Endothelial cell of umbilical vein (primary cell): ENCODE measurements at regions not wholly inside any gene's neighbourhood (a gene's known extent, or its start where the extent isn't known, plus 50 kb on each side); places are given as distances from the start of the nearest gene placed in this dataset.

Experiments
- BruUV-seq: library from RNA; stranded (reverse); fragments of 400-500 nt; replicated peaks from 2 replicates; lab custom pipeline; 2021; lab: Mats Ljungman, UMichigan
- CTCF ChIA-PET: fragments of 300-600, 350-600 bp; sonication (Branson Sonifier 250); formaldehyde crosslinking; loops from one replicate; lab custom pipeline; 2021; ENCODE audit warnings: antibody characterized with exemption, inconsistent platforms; lab: Charles Lee
- POLR2A ChIA-PET: fragments of 300-600, 350-600 bp; sonication (Branson Sonifier 250); formaldehyde crosslinking; loops from one replicate; lab custom pipeline; 2021; ENCODE audit warnings: antibody characterized with exemption, inconsistent platforms; lab: Charles Lee
- DNase-seq: peaks from one replicate; pipeline ENCODE4 v3.0.0-alpha.2; 2011; ENCODE audit warnings: low read depth, low spot score
- FAIRE-seq: peaks from 2 replicates; lab custom pipeline; 2011; peaks lifted over from hg19 to GRCh38; lab: Jason Lieb, UNC
- H2AFZ ChIP-seq: 2 replicates; pipeline ENCODE4 v1.6.0; 2012; ENCODE audit warnings: low read depth, low read length, control low read depth, inconsistent platforms
- H3K27ac ChIP-seq: 2 replicates; pipeline ENCODE4 v1.5.1; 2011; ENCODE audit warnings: low read depth, mild to moderate bottlenecking, control low read depth, low read length, moderate library complexity; ENCODE audit not compliant: insufficient read depth
- H3K27me3 ChIP-seq, 2 experiments: 2 replicates each; pipeline versions ENCODE4 v1.6.0 to v1.6.1; 2011; ENCODE audit warnings: low read length in 2 of 2, mixed read lengths in 1 of 2; ENCODE audit not compliant: control insufficient read depth in 2 of 2, insufficient read depth in 2 of 2
- H3K36me3 ChIP-seq, 2 experiments: 2 replicates in 1 of 2; 3 replicates in 1 of 2; pipeline ENCODE4 v1.5.1; 2011; ENCODE audit warnings: low read length in 2 of 2, mild to moderate bottlenecking in 1 of 2, moderate library complexity in 1 of 2; ENCODE audit not compliant: control insufficient read depth in 2 of 2, insufficient read depth in 2 of 2; ENCODE audit errors: extremely low read depth in 1 of 2
- H3K4me1 ChIP-seq: 3 replicates; pipeline ENCODE4 v1.5.1; 2011; ENCODE audit warnings: mild to moderate bottlenecking, low read length; ENCODE audit not compliant: control insufficient read depth, insufficient read depth; ENCODE audit errors: extremely low read depth
- H3K4me2 ChIP-seq: 2 replicates; pipeline ENCODE4 v1.6.1; 2011; ENCODE audit warnings: low read length, control low read depth, mixed read lengths; ENCODE audit not compliant: insufficient read depth
- H3K4me3 ChIP-seq, 3 experiments: fragments of 200-600 bp in 1 of 3; sonication (generic), shearing (Covaris generic) in 1 of 3; replicated peaks in 1 of 3; 2 replicates each; pipeline ENCODE4 v1.5.1; 2011 to 2016; ENCODE audit warnings: control low read depth in 3 of 3, low read length in 3 of 3, mild to moderate bottlenecking in 2 of 3, inconsistent platforms in 1 of 3, low read depth in 1 of 3, moderate library complexity in 1 of 3; ENCODE audit not compliant: insufficient read depth in 1 of 3
- H3K79me2 ChIP-seq: 2 replicates; pipeline ENCODE4 v1.6.0; 2012; ENCODE audit warnings: low read length, inconsistent platforms; ENCODE audit not compliant: control insufficient read depth, insufficient read depth
- H3K9ac ChIP-seq: replicated peaks from 2 replicates; pipeline ENCODE3; 2011; ENCODE audit warnings: low read length, control low read depth; ENCODE audit not compliant: insufficient read depth; ENCODE audit errors: extremely low read depth
- H3K9me1 ChIP-seq: replicated peaks from 3 replicates; pipeline ENCODE4 v1.6.0; 2011; ENCODE audit warnings: mild to moderate bottlenecking, low read length; ENCODE audit not compliant: control insufficient read depth, insufficient read depth; ENCODE audit errors: extremely low read depth
- H3K9me3 ChIP-seq: replicated peaks from 2 replicates; pipeline ENCODE4 v1.5.1; 2012; ENCODE audit warnings: low read length, inconsistent platforms; ENCODE audit not compliant: control insufficient read depth, insufficient read depth
- H4K20me1 ChIP-seq: replicated peaks from 2 replicates; pipeline ENCODE3; 2011; ENCODE audit warnings: mild to moderate bottlenecking, low read length; ENCODE audit not compliant: control insufficient read depth, insufficient read depth; ENCODE audit errors: extremely low read depth
- EZH2 ChIP-seq: IDR thresholded peaks from 2 replicates; pipeline ENCODE4 v1.6.1; 2012; ENCODE audit warnings: borderline replicate concordance, low read depth, mild to moderate bottlenecking, moderate library complexity, low read length, inconsistent platforms; ENCODE audit not compliant: severe bottlenecking
- FOS ChIP-seq: IDR thresholded peaks from 2 replicates; pipeline ENCODE4 v1.6.1; 2011; ENCODE audit warnings: mild to moderate bottlenecking, low read length, moderate library complexity, borderline replicate concordance; ENCODE audit not compliant: insufficient read depth
- GATA2 ChIP-seq: IDR thresholded peaks from 2 replicates; pipeline ENCODE4 v1.7.0; 2011; ENCODE audit warnings: low read depth, mild to moderate bottlenecking, moderate library complexity, mixed read lengths, low read length; ENCODE audit not compliant: insufficient read length, insufficient read depth
- JUN ChIP-seq: IDR thresholded peaks from 2 replicates; pipeline ENCODE4 v1.6.1; 2011; ENCODE audit warnings: borderline replicate concordance, low read depth; ENCODE audit not compliant: insufficient read length, insufficient read depth
- MYC ChIP-seq: IDR thresholded peaks from one replicate; pipeline ENCODE4 v1.6.1; 2011; ENCODE audit warnings: mild to moderate bottlenecking, low read depth, low read length
- POLR2A ChIP-seq: IDR thresholded peaks from 2 replicates; pipeline ENCODE4 v1.6.1; 2012; ENCODE audit warnings: low read depth, mild to moderate bottlenecking, control low read depth, low read length
- POLR2AphosphoS5 ChIP-seq: IDR thresholded peaks from 2 replicates; pipeline ENCODE4 v1.6.1; 2012; ENCODE audit warnings: low read depth, mild to moderate bottlenecking, control low read depth, low read length, moderate library complexity; ENCODE audit not compliant: insufficient read depth
- dilution Hi-C: fragments of 300-500 bp; cut with MboI; formaldehyde crosslinking; loops from one replicate; pipeline ENCODE4 v1.15.0; 2019; ENCODE audit warnings: low sequenced_read_pairs; ENCODE audit not compliant: extremely low pct_ligation_motif_present
- intact Hi-C: fragments of 100-400 bp; cut with micrococcal nuclease; formaldehyde crosslinking; loops from one replicate; pipeline ENCODE4 v1.10.0; 2022
- TF ChIP-seq, protein P1 (sequence below), 2 donors: IDR thresholded peaks; 1 replicate in 1 of 2; 2 replicates in 1 of 2; pipeline ENCODE4 v1.5.1; 2011; ENCODE audit warnings: low read length in 2 of 2, mild to moderate bottlenecking in 2 of 2, moderate library complexity in 2 of 2, control low read depth in 1 of 2, inconsistent platforms in 1 of 2, low read depth in 1 of 2; ENCODE audit not compliant: insufficient read depth in 1 of 2; ENCODE audit errors: extremely low read depth in 1 of 2
- TF ChIP-seq, protein P2 (sequence below): IDR thresholded peaks from 2 replicates; pipeline ENCODE4 v1.6.1; 2011; ENCODE audit not compliant: insufficient read depth, insufficient read length

DNA sequence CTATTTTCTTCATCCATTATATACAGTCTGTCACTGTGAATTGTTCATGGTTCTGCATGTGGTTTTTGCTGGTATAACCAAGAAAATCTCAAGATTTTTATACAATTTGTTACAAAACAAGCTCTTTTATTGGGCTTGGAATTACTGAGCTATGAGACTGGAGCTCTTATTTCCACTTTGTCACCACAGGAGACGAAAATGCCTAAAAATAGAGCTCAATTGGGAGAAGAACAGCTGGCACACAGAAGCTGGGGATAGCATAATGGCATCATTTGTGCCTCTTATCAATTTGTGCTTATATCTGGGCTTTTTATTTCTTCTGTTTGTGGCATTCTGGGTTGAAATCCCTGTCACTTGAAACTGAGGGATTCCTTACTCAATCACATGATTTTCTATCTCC, 219.1 kb downstream of the CALCRL start:
- Histone ChIP-seq H2AFZ (no peak overlapping the region), H3K36me3 (no peaks in the 10 kb centered on the region), H3K4me2 (no peak overlapping the region), H3K4me1 (peaks cover 3% of the 10 kb centered on the region), H3K79me2 (no peaks in the 10 kb centered on the region), H3K9me3 (no peaks in the 10 kb centered on the region), H4K20me1 (no peaks in the 10 kb centered on the region), H3K4me3 (no peak overlapping the region), H3K27me3 (no peaks in the 10 kb centered on the region), H3K27ac (no peak overlapping the region), H3K9me1 (no peaks in the 10 kb centered on the region), H3K9ac (no peak overlapping the region)
- TF ChIP-seq FOS (no peak), POLR2A (no peak), POLR2AphosphoS5 (no peak), JUN (no peak), GATA2 (no peak), MYC (no peak), EZH2 (no peak)
- TF ChIP-seq, protein P1, sequence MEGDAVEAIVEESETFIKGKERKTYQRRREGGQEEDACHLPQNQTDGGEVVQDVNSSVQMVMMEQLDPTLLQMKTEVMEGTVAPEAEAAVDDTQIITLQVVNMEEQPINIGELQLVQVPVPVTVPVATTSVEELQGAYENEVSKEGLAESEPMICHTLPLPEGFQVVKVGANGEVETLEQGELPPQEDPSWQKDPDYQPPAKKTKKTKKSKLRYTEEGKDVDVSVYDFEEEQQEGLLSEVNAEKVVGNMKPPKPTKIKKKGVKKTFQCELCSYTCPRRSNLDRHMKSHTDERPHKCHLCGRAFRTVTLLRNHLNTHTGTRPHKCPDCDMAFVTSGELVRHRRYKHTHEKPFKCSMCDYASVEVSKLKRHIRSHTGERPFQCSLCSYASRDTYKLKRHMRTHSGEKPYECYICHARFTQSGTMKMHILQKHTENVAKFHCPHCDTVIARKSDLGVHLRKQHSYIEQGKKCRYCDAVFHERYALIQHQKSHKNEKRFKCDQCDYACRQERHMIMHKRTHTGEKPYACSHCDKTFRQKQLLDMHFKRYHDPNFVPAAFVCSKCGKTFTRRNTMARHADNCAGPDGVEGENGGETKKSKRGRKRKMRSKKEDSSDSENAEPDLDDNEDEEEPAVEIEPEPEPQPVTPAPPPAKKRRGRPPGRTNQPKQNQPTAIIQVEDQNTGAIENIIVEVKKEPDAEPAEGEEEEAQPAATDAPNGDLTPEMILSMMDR (IDR thresholded peaks at IDR 0.05; ENCODE audit: extremely low read depth in 1 of 2, insufficient read depth in 1 of 2, low read depth in 1 of 2, low read length in 2 of 2) = no peak
- TF ChIP-seq, protein P2, sequence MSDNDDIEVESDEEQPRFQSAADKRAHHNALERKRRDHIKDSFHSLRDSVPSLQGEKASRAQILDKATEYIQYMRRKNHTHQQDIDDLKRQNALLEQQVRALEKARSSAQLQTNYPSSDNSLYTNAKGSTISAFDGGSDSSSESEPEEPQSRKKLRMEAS = no peak
- intact Hi-C loops = no loop called here
- BruUV-seq = no TSS peak
- DNase-seq (no peak), FAIRE-seq (no peak)
- dilution Hi-C loops = no loop called here
- ChIA-PET CTCF (interaction anchor here (1.6 kb wide), 1 partner anchor 16 kb away, joined by 4 read pairs; no protein-coding TSS in a partner anchor), POLR2A (no interaction called here)
